ENCODE measurements at regions not wholly inside any gene's neighbourhood (a gene's known extent, or its start where the extent isn't known, plus 50 kb on each side); places are given as distances from the start of the nearest gene placed in this dataset.
A peak's percentile ranks its signal among the peaks of the same experiment; 100 is the strongest.
"Not testable (repeated sequence)": the region's sequence is repeated elsewhere in the genome, so short reads cannot be mapped to it uniquely, and the experiment has no call there.

DNA sequence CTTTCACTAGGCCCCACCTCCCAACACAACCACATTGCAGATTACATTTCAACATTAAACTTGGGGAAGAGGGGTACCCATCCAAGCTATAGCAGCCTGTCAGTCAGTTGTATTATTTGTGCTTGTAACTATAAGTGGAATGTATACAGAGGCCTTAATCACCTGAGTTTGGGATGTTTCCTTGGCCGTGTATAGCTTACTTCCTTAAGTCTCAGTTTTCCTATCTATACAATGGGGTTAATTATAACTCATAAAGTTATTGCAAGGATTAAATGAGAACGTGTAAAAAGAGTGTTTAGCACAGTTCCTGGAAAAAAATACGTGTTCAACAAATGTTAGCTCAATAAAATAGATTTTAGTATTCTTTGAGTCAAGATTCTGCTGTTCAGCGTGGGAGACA lies 165.5 kb upstream of the FAM20A start:
- no peak overlapping the region for H3K27ac ChIP-seq
- TF ChIP-seq ZFX (IDR thresholded peaks at IDR 0.05) = no peak
- TF ChIP-seq, protein P1, sequence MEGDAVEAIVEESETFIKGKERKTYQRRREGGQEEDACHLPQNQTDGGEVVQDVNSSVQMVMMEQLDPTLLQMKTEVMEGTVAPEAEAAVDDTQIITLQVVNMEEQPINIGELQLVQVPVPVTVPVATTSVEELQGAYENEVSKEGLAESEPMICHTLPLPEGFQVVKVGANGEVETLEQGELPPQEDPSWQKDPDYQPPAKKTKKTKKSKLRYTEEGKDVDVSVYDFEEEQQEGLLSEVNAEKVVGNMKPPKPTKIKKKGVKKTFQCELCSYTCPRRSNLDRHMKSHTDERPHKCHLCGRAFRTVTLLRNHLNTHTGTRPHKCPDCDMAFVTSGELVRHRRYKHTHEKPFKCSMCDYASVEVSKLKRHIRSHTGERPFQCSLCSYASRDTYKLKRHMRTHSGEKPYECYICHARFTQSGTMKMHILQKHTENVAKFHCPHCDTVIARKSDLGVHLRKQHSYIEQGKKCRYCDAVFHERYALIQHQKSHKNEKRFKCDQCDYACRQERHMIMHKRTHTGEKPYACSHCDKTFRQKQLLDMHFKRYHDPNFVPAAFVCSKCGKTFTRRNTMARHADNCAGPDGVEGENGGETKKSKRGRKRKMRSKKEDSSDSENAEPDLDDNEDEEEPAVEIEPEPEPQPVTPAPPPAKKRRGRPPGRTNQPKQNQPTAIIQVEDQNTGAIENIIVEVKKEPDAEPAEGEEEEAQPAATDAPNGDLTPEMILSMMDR (conservative IDR thresholded peaks at IDR 0.05) = no peak

GRCh38 chr17:68763562-68763961 lies 162.4 kb upstream of the FAM20A start:
- no peak overlapping the region for H3K27ac ChIP-seq
- TF ChIP-seq, protein P1 (conservative IDR thresholded peaks at IDR 0.05) = no peak
- TF ChIP-seq ZFX (IDR thresholded peaks at IDR 0.05) = no peak

DNA sequence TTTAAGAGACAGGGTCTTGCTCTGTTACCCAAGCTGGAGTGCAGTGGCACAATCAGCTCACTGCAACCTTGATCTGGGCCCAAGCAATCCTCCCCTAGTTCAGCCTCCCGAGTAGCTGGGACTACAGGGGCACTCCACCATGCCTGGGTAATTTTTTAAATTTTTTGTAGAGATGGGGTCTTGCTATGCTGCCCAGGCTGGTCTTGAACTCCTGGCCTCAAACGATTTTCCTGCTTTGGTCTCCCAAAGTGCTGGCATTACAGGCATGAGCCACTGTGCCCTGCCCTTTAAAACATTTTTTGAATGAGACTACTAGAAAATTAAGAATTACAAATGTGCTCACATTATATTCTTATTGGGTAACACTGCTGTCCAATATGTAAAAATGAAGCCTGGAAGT lies 161.7 kb upstream of the FAM20A start:
- TF ChIP-seq, protein P1 (conservative IDR thresholded peaks at IDR 0.05) = no peak
- TF ChIP-seq ZFX (IDR thresholded peaks at IDR 0.05) = no peak
- H3K27ac ChIP-seq = no peak overlapping the region

- TF ChIP-seq ZFX (IDR thresholded peaks at IDR 0.05) = no peak
- TF ChIP-seq, protein P1 (conservative IDR thresholded peaks at IDR 0.05) = peak; percentile 75
- H3K27ac ChIP-seq = peak overlapping the region; percentile 73
Observed at GRCh38 chr17:68760141-68760475, 158.9 kb upstream of the FAM20A start.

DNA sequence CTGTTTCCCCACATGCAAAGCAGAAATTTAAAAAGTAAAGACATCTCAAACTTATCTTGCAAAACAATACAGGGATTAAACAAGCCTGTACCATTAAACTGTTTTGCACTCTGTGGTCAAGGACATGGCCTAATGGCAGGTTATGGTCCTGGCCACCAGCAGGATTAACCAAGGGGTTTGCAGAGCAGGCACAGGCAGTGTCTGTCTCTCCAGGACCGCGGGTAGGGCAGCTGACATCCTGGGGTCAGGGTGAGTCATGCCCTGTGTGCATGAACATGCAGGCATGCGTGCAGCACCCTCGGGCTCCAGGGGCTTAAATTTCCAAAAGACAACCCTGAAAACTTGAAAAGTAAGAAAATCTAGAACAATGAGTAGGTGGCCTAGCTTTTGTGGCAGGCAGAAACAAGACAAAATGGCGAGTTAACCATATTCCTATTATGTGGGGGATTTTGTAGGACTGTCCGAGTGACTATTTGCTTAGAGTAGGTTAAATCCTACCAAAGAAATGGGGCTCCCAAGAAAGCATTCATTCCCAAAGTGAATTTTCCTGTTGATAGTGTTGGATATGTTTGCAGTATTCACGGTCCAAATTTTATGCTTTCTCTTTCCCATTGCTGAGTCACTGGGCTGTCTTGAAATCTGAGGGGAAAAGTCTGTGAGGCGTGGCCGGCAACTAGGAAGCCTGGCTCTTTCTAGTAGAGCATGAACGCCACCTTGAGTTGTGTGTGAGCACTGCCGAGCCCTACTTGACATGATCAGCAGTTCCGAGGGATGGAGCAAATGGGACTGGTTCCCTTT lies 158.4 kb upstream of the FAM20A start:
- TF ChIP-seq, protein P1 (conservative IDR thresholded peaks at IDR 0.05) = peak; percentile 95
- TF ChIP-seq ZFX (IDR thresholded peaks at IDR 0.05) = no peak
- peak overlapping the region; percentile 73 for H3K27ac ChIP-seq

DNA sequence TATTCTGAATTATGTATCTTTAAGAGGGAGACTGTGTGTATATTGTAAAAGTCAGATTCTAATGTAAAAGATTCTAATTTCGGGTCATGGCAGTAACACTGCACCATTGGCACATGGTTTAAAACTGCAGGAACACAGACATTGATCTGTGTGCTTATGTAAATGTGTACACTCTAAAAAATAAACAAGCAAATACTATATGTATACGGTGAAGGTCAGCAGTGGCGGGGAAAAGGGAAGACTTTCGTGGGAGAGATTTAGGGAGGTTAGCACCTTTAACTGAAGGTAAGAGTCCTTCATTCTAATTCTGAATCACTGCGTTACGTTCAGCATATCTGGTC lies 157.8 kb upstream of the FAM20A start:
- H3K27ac ChIP-seq = peak overlapping the region; percentile 73
- TF ChIP-seq, protein P1 (conservative IDR thresholded peaks at IDR 0.05) = no peak
- no peak for TF ChIP-seq ZFX (IDR thresholded peaks at IDR 0.05)

GRCh38 chr17:68757866-68758757 lies 156.9 kb upstream of the FAM20A start:
- not testable (repeated sequence) for H3K27ac ChIP-seq
